A673 (cell line): ENCODE measurements at regions not wholly inside any gene's neighbourhood (a gene's known extent, or its start where the extent isn't known, plus 50 kb on each side); places are given as distances from the start of the nearest gene placed in this dataset.

Experiments
- EZH2 ChIP-seq: fragments of 200-600 bp; sonication (generic); IDR thresholded peaks from 2 replicates; pipeline ENCODE4 v1.6.1; 2017; ENCODE audit warnings: borderline replicate concordance, low read depth, mild to moderate bottlenecking, mixed read lengths, antibody characterized with exemption, low read length; ENCODE audit not compliant: poor library complexity, severe bottlenecking
- TF ChIP-seq, protein P1 (sequence below): fragments of 300-800, 200-600 bp; sonication (generic); conservative IDR thresholded peaks from 2 replicates; pipeline ENCODE4 v1.5.1; 2017; ENCODE audit warnings: low read depth, mild to moderate bottlenecking, antibody characterized with exemption, low read length, moderate library complexity, mixed read lengths

GRCh38 chr3:31220431-31220830 is 312.3 kb upstream of the STT3B start:
- TF ChIP-seq, protein P1, sequence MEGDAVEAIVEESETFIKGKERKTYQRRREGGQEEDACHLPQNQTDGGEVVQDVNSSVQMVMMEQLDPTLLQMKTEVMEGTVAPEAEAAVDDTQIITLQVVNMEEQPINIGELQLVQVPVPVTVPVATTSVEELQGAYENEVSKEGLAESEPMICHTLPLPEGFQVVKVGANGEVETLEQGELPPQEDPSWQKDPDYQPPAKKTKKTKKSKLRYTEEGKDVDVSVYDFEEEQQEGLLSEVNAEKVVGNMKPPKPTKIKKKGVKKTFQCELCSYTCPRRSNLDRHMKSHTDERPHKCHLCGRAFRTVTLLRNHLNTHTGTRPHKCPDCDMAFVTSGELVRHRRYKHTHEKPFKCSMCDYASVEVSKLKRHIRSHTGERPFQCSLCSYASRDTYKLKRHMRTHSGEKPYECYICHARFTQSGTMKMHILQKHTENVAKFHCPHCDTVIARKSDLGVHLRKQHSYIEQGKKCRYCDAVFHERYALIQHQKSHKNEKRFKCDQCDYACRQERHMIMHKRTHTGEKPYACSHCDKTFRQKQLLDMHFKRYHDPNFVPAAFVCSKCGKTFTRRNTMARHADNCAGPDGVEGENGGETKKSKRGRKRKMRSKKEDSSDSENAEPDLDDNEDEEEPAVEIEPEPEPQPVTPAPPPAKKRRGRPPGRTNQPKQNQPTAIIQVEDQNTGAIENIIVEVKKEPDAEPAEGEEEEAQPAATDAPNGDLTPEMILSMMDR: no peak
- no peak for TF ChIP-seq EZH2
